ENCODE measurements at regions not wholly inside any gene's neighbourhood (a gene's known extent, or its start where the extent isn't known, plus 50 kb on each side); places are given as distances from the start of the nearest gene placed in this dataset.

- Histone ChIP-seq H3K4me3 (ENCODE audit: low read length) (no peak overlapping the region), H3K4me1 (ENCODE audit: control insufficient read depth, low read length) (no peaks in the 10 kb centered on the region), H3K9me2 (replicated peaks; ENCODE audit: control insufficient read depth, low read length) (no peaks in the 10 kb centered on the region), H4K20me1 (ENCODE audit: control insufficient read depth, insufficient read depth, low read depth, low read length) (no peaks in the 10 kb centered on the region), H3F3A (ENCODE audit: control insufficient read depth, insufficient read depth) (no peaks in the 10 kb centered on the region), H3K4me2 (ENCODE audit: low read length) (no peak overlapping the region), H3K27me3 (ENCODE audit: control insufficient read depth, low read length) (0 out of 2 replicates have a peak, but pooled peaks cover 5% of the 10 kb centered on the region), H3K36me3 (ENCODE audit: control insufficient read depth, low read length) (no peaks in the 10 kb centered on the region), H3K27ac (ENCODE audit: low read depth, low read length) (no peak overlapping the region), H3K9me3 (ENCODE audit: control insufficient read depth, insufficient read depth, low read length) (no peaks in the 10 kb centered on the region), H3K79me2 (ENCODE audit: control insufficient read depth, low read length) (no peaks in the 10 kb centered on the region)
- TF ChIP-seq EZH2phosphoT487 (IDR thresholded peaks at IDR 0.05; ENCODE audit: borderline replicate concordance, low read length) (no peak), CTCF (IDR thresholded peaks at IDR 0.05; ENCODE audit: low read depth, low read length, poor library complexity, severe bottlenecking) (no peak)
These were observed 55.6 kb upstream of the TEX51 start for GRCh38 chr2:126843081-126843480.

DNA sequence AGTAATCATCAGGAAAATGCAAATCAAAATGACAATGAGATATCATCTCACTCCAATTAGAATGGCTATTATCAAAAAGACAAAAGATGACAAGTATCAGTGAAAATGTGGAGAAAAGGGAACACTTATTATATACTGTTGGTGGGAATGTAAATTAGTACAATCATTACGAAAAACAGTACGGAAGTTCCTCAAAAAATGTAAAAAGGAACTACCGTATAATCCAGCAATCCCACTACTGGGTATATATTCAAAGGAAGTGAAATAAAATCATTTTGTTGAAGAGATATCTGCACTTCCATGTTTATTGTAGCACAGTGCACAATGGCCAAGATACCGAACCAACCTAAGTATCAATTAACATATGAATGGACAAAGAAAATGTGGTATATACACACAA is 52.4 kb upstream of the TEX51 start:
- Histone ChIP-seq H3K27me3 (ENCODE audit: control insufficient read depth, low read length) (0 out of 2 replicates have a peak, but pooled peaks cover 5% of the 10 kb centered on the region), H3K4me3 (ENCODE audit: low read length) (no peak overlapping the region), H3K79me2 (ENCODE audit: control insufficient read depth, low read length) (no peaks in the 10 kb centered on the region), H3K4me1 (ENCODE audit: control insufficient read depth, low read length) (no peaks in the 10 kb centered on the region), H3K9me3 (ENCODE audit: control insufficient read depth, insufficient read depth, low read length) (no peaks in the 10 kb centered on the region), H3K4me2 (ENCODE audit: low read length) (no peak overlapping the region), H3K9me2 (replicated peaks; ENCODE audit: control insufficient read depth, low read length) (no peaks in the 10 kb centered on the region), H3F3A (ENCODE audit: control insufficient read depth, insufficient read depth) (no peaks in the 10 kb centered on the region), H3K36me3 (ENCODE audit: control insufficient read depth, low read length) (no peaks in the 10 kb centered on the region), H3K27ac (ENCODE audit: low read depth, low read length) (no peak overlapping the region), H4K20me1 (ENCODE audit: control insufficient read depth, insufficient read depth, low read depth, low read length) (no peaks in the 10 kb centered on the region)
- TF ChIP-seq CTCF (IDR thresholded peaks at IDR 0.05; ENCODE audit: low read depth, low read length, poor library complexity, severe bottlenecking) = no peak
- no peak for TF ChIP-seq EZH2phosphoT487 (IDR thresholded peaks at IDR 0.05; ENCODE audit: borderline replicate concordance, low read length)

All from DOHH2 (cell line).